K562 (cell line): ENCODE measurements at regions not wholly inside any gene's neighbourhood (a gene's known extent, or its start where the extent isn't known, plus 50 kb on each side); places are given as distances from the start of the nearest gene placed in this dataset.

Experiments used
- ATAC-seq: fragments of 200-7000 bp; cut with Tn5 transposase; 3 replicates; pipeline ENCODE4 v1.9.1; 2020; ENCODE audit warnings: moderate library complexity
- BruUV-seq: library from RNA; stranded (reverse); fragments of 400-500 nt; replicated peaks from 2 replicates; lab custom pipeline; 2021; lab: Mats Ljungman, UMichigan
- CTCF ChIA-PET: fragments of 300-600 bp; formaldehyde crosslinking; extraction: SDS; loops from one replicate; lab custom pipeline; 2021; ENCODE audit warnings: low intra/inter-chr PET ratio; lab: Yijun Ruan, JAX
- POLR2A ChIA-PET: fragments of 300-600, 350-650 bp; sonication (Branson Sonifier 250); formaldehyde crosslinking; extraction: SDS; loops from one replicate; lab custom pipeline; 2021; ENCODE audit warnings: antibody characterized with exemption, inconsistent platforms; lab: Yijun Ruan, JAX
- DNase-seq, 4 experiments: peaks; one replicate each; pipeline versions ENCODE4 v3.0.0 to v3.0.0-alpha.2; 2011 to 2018; ENCODE audit warnings: low spot score in 3 of 4, mixed read lengths in 3 of 4; ENCODE audit errors: extremely low read depth in 1 of 4
- FAIRE-seq: peaks from 2 replicates; lab custom pipeline; 2011; peaks lifted over from hg19 to GRCh38; lab: Jason Lieb, UNC
- H2AFZ ChIP-seq: 2 replicates; pipeline ENCODE4 v1.6.0; 2011; ENCODE audit warnings: low read depth, low read length, control low read depth, inconsistent platforms
- H3K27ac ChIP-seq: fragments of 200-600 bp; 3 replicates; pipeline ENCODE4 v1.8.0; 2011; ENCODE audit warnings: low read depth, mild to moderate bottlenecking, control low read depth, inconsistent platforms, low read length, moderate library complexity, mixed read lengths; ENCODE audit errors: extremely low read depth
- H3K27me3 ChIP-seq, 2 experiments: fragments of 300-600 bp in 1 of 2; 2 replicates in 1 of 2; 3 replicates in 1 of 2; pipeline versions ENCODE4 v1.6.0 to v1.8.0; 2011; ENCODE audit warnings: inconsistent platforms in 2 of 2, low read length in 2 of 2, mild to moderate bottlenecking in 1 of 2, mixed read lengths in 1 of 2, moderate library complexity in 1 of 2; ENCODE audit not compliant: control insufficient read depth in 2 of 2, insufficient read depth in 2 of 2
- H3K36me3 ChIP-seq: fragments of 300-600 bp; 3 replicates; pipeline ENCODE4 v1.8.0; 2011; ENCODE audit warnings: mild to moderate bottlenecking, low read length, inconsistent platforms; ENCODE audit not compliant: control insufficient read depth, insufficient read depth
- H3K4me1 ChIP-seq, 2 experiments: fragments of 200-600 bp in 1 of 2; replicated peaks in 1 of 2; 2 replicates in 1 of 2; 3 replicates in 1 of 2; pipeline versions ENCODE4 v1.5.1 to v1.8.0; 2011; ENCODE audit warnings: inconsistent platforms in 2 of 2, low read length in 2 of 2, mild to moderate bottlenecking in 1 of 2, mixed read lengths in 1 of 2, moderate library complexity in 1 of 2; ENCODE audit not compliant: control insufficient read depth in 2 of 2, insufficient read depth in 2 of 2
- H3K4me2 ChIP-seq: 2 replicates; pipeline ENCODE4 v1.6.1; 2011; ENCODE audit warnings: low read length, control low read depth, inconsistent platforms, mixed read lengths; ENCODE audit not compliant: insufficient read depth
- H3K4me3 ChIP-seq: fragments of 200-600 bp; sonication (generic), shearing (Covaris generic); 2 replicates; pipeline ENCODE4 v1.5.1; 2016; ENCODE audit warnings: control low read depth, inconsistent platforms
- H3K79me2 ChIP-seq: fragments of 200-600 bp; 3 replicates; pipeline ENCODE4 v1.8.0; 2011; ENCODE audit warnings: low read length, inconsistent platforms; ENCODE audit not compliant: control insufficient read depth, insufficient read depth
- H3K9ac ChIP-seq, 2 experiments: 2 replicates each; pipeline versions ENCODE4 v1.6.0 to v1.6.1; 2011; ENCODE audit warnings: low read depth in 2 of 2, low read length in 2 of 2, control low read depth in 1 of 2, inconsistent platforms in 1 of 2, mild to moderate bottlenecking in 1 of 2, mixed read lengths in 1 of 2; ENCODE audit not compliant: insufficient read depth in 1 of 2
- H3K9me1 ChIP-seq: one replicate; pipeline ENCODE4 v1.6.0; 2011; ENCODE audit warnings: inconsistent platforms, mild to moderate bottlenecking, low read length, moderate library complexity; ENCODE audit not compliant: control insufficient read depth, insufficient read depth
- H3K9me3 ChIP-seq: replicated peaks from 2 replicates; pipeline ENCODE4 v1.5.1; 2011; ENCODE audit warnings: low read depth, low read length, inconsistent platforms; ENCODE audit not compliant: control insufficient read depth, insufficient read depth
- H4K20me1 ChIP-seq: replicated peaks from 2 replicates; pipeline ENCODE4 v1.6.1; 2011; ENCODE audit warnings: low read length, inconsistent platforms, mixed read lengths; ENCODE audit not compliant: control insufficient read depth, insufficient read depth
- MTF1 ChIP-seq: fragments of 250-450 bp; sonication (Bioruptor Pico); IDR thresholded peaks from 2 replicates; pipeline ENCODE4 v1.9.0; 2021; ENCODE audit warnings: moderate library complexity, mild to moderate bottlenecking, inconsistent platforms, borderline replicate concordance
- ZNF408 ChIP-seq: fragments of 250-450 bp; sonication (Bioruptor Pico); IDR thresholded peaks from 2 replicates; pipeline ENCODE4 v1.4.0; 2020; ENCODE audit warnings: low read depth, mild to moderate bottlenecking, moderate library complexity
- WGBS: fragments of 100-300 bp; shearing (Covaris generic); methylation state at CpG from one replicate; pipeline ENCODE4 v1.1.6; 2016; ENCODE audit warnings: low coverage, mixed read lengths; ENCODE audit not compliant: insufficient coverage; ENCODE audit errors: missing lambda C conversion rate; 5-methylcytosine and 5-hydroxymethylcytosine counted together
- in situ Hi-C: fragments of 300-500 bp; cut with MboI; formaldehyde crosslinking; loops from 4 replicates; pipeline ENCODE4 v1.15.0; 2018; ENCODE audit warnings: inconsistent platforms, mixed read lengths
- intact Hi-C: fragments of 100-400 bp; cut with micrococcal nuclease; formaldehyde crosslinking; loops from 2 replicates; pipeline ENCODE4 v1.14.2; 2022
- TF ChIP-seq, protein P1 (sequence below): sonication (generic); formaldehyde crosslinking; IDR thresholded peaks from 2 replicates; pipeline ENCODE4 v1.9.0; 2022; ENCODE audit warnings: mild to moderate bottlenecking, missing genetic modification reagents
- TF ChIP-seq, protein P2 (sequence below): fragments of 250-450 bp; sonication (Bioruptor Pico); IDR thresholded peaks from 2 replicates; pipeline ENCODE4 v1.5.1; 2021; ENCODE audit warnings: mild to moderate bottlenecking

DNA sequence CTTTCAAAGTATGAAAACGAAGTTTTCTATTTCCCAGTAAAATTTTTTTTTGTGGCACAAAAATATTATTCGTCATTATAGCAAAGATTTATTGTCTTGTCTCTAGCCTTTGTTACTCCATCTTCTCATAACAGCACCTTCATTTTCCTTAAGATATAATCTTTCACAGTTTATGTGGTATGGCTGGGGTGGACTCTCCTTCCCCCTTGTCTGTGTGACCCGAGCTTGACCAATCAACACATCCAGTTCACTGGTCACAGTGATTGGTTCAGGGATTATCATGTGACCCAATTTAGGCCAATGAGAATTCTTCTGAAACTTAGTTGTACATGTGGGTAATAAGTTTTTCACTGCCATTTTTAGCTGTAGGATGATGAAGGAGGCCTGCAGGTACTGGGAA, 71.2 kb upstream of the DCBLD2 start:
- ChIA-PET POLR2A (no interaction called here), CTCF (no interaction called here)
- peak in 3 of 4 experiments; percentile 8 to 26 (median 24) for DNase-seq
- Histone ChIP-seq H3K4me2 (no peak overlapping the region), H3K9me3 (no peaks in the 10 kb centered on the region), H3K4me3 (no peak overlapping the region), H3K79me2 (no peaks in the 10 kb centered on the region), H3K9me1 (no peaks in the 10 kb centered on the region), H2AFZ (0 out of 2 replicates have a peak overlapping the region, but pooled peaks have one; percentile 8), H3K27me3 (no peaks in the 10 kb centered on the region), H3K27ac (no peak overlapping the region), H3K36me3 (no peaks in the 10 kb centered on the region), H3K9ac (no peak overlapping the region)
- WGBS: 15% methylated on average over 3 of the region's 3 CpGs
- intact Hi-C loops: no loop called here
- in situ Hi-C loops: no loop called here
- no TSS peak for BruUV-seq
- TF ChIP-seq MTF1 (CRISPR knock-in tag) (no peak), ZNF408 (CRISPR knock-in tag) (no peak)
- TF ChIP-seq, protein P1, sequence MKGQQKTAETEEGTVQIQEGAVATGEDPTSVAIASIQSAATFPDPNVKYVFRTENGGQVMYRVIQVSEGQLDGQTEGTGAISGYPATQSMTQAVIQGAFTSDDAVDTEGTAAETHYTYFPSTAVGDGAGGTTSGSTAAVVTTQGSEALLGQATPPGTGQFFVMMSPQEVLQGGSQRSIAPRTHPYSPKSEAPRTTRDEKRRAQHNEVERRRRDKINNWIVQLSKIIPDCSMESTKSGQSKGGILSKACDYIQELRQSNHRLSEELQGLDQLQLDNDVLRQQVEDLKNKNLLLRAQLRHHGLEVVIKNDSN (CRISPR knock-in tag): peak; percentile 38; the same call in 1 of the 2 replicates
- TF ChIP-seq, protein P2, sequence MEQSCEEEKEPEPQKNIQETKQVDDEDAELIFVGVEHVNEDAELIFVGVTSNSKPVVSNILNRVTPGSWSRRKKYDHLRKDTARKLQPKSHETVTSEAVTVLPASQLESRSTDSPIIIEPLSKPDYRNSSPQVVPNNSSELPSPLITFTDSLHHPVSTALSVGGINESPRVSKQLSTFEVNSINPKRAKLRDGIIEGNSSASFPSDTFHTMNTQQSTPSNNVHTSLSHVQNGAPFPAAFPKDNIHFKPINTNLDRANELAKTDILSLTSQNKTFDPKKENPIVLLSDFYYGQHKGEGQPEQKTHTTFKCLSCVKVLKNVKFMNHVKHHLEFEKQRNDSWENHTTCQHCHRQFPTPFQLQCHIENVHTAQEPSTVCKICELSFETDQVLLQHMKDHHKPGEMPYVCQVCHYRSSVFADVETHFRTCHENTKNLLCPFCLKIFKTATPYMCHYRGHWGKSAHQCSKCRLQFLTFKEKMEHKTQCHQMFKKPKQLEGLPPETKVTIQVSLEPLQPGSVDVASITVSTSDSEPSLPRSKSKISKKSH (CRISPR knock-in tag): no peak
- TF ChIP-seq, all 486 proteins: peak for 1
- no peaks in the 10 kb centered on the region for H3K4me1 ChIP-seq
- no peaks in the 10 kb centered on the region for H4K20me1 ChIP-seq
- no peak for FAIRE-seq
- ATAC-seq: no peak
